ENCODE measurements at regions not wholly inside any gene's neighbourhood (a gene's known extent, or its start where the extent isn't known, plus 50 kb on each side); places are given as distances from the start of the nearest gene placed in this dataset.
"Not testable (repeated sequence)": the region's sequence is repeated elsewhere in the genome, so short reads cannot be mapped to it uniquely, and the experiment has no call there.

DNA sequence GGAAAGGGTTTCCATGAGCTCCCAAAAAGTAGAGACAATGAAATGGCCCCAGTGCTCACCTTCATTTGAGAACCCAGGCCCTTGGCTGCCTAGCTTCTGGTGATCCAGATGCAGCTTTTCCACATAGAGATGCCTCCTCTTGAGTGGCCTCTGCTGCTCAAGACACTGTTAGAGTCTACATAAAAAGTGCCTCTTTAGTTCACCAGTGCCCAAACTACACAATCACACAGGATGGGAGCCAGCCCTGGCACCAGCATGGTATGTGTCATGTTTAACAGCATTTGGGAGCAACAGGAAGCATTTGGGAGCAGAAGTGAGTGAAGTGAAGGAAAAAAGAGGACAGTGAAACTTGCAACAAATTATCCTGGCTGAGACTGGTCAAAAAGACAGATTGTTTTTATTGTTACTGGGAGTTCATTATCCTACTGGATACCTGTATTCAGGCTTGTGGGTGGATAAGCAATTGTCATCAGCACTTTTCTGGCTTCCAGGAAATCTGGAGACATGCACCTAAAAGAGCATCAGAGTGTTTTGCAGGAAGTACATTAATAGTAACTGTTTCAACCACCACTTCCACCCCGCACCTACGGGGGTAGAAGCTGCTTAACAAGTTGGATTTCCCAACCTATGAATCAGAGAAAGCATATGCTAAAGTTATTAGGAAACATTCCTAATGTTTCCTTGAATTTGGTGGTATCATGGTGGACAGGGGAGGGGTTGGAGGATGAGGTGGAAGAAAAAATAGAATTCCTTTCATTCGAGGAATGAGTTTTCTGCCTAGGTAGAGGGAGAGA is 416.2 kb downstream of the IGSF11 start:
- DNase-seq: no peak

DNA sequence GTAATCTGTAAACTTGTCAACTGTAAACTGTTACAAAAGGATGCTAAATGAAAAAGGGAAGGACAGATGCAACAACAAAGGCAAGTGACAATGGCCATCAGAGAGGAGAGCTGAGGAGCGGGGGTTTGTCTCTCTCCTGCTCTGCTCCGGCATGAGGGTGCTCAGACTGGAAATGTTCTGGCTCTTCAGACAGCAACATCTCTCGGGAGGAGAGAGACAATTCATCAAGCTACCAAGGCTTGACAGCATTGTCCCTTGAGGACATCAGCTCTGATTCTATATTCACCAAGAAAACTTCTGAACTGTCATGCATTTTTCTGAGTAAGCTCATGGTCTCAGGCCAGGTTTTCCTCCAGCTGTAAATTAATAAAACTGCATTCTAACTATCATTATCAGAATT is 408.2 kb downstream of the IGSF11 start:
- DNase-seq: no peak

DNA sequence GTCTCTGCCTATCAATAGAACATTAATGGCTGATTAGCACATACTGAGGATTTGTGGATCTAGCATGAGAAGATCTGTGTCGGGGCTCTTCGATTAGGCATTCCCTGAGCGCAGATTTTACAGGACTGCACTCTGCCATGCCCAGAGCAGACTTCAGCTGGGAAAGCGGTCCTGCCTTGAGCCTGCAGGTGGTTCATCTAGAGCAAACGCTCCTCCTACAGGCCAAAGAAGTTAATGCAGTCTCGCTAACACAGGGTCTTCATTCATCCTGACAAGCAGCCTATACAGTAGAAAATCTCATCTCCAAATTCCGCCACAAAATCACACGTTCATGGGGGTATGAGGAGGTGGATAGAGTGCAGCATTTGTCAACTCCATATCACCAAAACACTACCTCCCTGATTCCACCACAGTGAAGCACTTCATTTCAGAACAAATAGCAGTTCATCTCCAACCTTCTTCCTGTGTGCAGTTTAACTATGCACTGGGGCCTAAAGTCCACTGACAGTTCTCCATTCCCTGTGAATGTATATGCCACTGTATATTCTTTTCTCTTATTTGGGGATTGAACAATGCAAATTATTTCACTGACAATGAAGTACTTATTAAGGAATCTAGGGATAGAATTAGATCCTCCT is 405.8 kb downstream of the IGSF11 start:
- peak; percentile 54 for DNase-seq

DNA sequence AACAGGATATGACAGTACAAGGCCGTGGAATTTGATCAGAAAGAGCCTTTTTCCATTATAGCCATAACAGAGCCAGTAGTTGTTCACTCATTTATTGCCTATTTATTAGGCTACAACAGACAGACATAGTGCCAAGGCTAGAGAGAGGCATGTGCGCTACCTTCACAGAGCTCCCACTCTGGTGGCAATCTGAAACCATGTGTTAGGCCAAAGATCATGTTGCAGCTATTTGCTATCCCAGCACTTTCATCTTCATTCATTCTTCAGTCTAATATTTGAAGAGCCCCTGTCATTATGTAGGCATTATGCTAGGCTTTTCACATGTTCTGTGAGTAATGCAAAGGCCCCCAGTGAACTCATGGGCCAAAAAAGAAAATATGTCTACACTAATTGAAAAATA is 404.8 kb downstream of the IGSF11 start:
- no peak for DNase-seq

DNA sequence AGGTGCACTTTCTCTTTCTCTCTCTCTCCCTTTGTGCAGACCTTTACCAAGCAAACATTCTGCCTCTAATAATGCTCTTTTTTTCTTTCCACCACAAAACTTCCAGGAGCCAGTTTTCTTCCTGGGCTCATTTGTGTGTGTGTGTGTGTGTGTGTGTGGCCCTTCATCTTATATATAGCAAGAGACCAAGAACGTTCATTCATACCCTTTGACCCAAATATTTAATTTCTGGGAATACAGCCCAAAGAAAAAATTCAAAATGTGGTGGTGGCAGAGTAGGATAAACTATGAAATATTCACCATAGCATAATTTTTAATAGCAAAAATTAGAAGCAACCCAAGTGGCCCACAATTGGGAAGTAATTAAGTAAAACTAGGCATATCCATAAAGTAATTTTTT is 398.9 kb downstream of the IGSF11 start:
- no peak for DNase-seq

DNA sequence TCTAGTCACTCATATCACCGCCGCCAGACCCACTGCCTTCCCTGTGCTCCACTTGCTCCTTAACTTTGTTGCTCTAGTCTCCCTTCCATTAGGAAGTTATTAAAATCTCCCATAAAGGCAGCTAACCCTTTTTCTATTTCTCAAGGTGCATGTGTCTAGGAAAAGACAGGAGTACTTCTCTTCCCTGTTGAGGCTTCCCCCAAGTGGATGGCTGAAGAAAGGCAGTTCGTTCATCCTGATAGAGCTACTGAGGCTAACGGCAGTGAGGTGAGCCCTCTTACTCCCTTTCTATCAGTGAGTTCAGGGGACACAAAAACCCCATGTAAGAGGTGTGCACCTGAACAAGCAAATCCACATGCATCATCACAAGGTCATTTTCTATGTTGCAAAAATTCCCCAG is 397.8 kb downstream of the IGSF11 start:
- no peak for DNase-seq

DNA sequence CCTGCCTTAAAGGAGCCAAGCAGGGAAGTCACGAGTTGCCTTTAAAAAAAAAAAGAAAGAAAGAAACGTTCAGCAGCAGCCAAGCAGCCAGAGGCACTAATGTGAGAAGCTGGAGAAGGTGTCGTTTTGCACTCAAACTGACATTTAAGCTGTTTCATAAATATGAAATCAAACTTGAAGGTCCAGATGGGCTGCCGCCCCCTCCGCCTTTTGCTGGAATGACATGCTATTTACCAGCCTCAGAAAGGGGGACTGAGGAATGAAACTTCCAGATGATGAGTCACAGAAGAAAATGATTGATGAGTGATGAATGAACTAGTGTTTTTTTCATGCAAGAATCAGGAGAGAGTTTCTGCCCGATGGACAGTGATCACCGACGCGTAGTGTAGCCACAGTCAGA is 396.8 kb downstream of the IGSF11 start:
- DNase-seq: no peak

DNA sequence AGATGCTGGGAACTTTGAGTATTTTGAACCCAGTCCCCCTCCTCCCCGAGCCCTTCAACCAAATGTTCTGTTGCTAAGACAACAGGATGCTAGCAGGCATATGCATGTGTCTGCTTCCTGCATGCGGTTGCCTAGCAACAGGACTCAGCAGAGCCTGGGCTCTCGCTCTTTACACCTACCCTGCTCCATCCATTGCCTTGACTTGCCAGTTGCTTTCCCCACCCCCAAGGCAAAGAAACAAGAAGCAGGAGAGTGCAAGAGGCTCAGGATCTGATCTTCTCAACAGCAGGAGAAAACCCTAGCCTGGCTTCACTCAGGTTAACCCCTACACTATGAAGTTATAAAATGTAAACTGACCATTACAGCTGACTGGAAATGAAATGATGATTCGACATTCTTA is 393.0 kb downstream of the IGSF11 start:
- no peak for DNase-seq

DNA sequence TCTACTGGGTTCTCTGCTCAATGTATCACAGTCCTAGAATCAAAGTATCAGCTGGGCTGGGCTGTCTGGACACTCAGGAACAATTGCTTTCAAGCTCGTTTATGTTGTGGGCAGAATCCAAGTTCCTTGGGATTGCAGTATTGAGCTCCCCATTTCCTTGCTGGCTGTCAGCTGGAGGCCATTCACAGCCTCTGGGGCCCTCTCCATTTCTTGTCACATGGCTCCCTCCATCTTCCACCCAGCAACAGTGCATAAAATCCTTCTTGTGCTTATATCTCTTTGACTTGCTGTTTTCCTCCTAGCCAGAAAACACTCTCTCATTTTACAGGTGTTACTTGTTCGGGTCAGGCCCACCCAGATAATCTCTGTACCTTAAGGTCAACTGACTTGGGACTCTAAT is 363.5 kb downstream of the IGSF11 start:
- no peak for DNase-seq

DNA sequence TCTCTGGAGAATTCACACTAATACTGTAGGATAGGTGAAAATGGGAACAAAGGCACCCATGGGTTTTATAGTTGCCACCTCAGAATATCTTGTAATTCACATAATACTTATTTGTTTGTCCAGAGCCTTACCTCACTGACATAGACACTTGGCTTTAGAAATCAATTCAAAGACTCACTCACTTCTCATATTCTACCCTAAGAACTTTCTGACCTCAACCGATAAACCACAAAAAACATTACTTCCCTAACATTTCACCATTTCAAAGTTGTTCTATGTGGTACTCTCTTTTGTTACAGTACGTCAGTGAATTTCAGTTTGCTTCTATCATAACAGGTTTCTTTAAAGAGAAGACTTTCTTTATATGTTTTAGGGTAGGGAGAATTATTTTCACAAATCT is 359.3 kb downstream of the IGSF11 start:
- no peak for DNase-seq

DNA sequence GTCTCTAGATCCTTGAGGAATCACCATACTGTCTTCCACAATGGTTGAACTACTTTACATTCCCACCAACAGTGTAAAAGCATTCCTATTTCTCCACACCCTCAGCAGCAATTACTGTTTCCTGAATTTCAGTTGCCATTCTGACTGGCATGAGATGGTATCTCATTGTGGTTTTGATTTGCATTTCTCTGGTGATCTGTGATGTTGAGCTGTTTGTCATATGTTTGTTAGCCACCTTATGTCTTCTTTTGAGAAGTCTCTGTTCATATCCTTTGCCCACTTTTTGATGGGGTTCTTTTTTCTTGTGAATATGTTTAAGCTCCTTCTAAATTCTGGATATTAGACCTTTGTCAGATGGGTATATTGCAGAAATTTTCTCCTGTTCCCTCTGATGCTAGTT is 356.0 kb downstream of the IGSF11 start:
- DNase-seq: not testable (repeated sequence)

DNA sequence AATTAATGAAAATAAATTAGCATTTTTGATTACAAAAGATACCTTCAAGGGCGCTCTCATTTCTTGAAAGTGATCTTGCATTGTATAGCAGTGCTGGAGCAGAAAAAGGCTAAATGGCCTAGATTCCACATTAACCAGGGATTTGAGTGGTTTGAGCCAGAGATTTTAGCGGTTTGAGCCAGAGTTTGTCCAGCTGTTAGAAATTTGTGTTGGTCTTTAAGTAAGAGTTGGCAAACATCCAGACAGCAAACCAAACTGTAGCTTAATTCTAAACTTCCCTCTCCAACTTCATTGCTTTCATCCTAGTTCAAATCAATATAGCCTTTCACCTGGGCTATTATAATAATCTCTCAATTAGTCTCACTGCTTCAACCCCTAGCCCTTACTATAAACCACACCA is 351.7 kb downstream of the IGSF11 start:
- DNase-seq: no peak

DNA sequence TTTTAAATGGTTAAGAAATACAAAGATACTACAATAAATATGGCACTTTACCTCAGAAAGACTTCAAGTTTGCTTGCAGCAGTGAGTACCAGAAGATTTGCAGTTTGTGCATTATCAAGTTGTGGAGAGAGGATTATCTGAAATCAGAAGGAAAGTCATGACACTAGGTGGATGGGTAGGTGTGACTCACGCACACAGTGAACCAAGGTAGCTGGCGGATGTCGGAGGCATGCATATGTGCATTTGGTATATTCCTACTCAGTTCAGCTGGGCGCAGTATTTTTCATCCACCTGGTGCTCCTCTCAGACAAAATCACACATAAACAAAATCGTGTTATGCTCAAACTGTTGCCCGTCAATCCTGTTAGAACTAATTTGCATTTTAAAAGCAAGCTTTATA is 351.0 kb downstream of the IGSF11 start:
- no peak for DNase-seq

DNA sequence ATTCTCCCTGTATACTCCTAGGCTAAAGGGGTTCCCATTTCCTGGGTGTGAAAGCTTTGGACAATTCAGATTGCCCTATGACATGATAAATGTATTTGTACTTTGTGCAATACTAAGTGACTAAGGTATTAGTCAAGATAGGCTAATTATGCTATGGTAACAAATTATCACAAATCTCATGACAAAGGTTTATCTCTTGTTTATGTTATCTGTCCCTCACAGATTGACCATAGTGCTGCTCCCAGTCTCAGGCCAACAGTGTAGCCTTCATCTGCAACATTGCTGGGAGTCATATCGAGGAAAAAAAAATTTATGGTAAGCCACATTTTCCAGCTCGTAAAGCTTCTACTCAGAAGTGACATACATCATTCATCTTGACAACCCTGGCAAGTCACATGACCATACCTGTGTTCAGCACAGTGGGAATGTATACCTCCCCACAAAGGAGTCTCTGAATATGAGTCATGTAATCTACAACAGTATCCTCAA is 346.2 kb downstream of the IGSF11 start:
- DNase-seq: no peak

DNA sequence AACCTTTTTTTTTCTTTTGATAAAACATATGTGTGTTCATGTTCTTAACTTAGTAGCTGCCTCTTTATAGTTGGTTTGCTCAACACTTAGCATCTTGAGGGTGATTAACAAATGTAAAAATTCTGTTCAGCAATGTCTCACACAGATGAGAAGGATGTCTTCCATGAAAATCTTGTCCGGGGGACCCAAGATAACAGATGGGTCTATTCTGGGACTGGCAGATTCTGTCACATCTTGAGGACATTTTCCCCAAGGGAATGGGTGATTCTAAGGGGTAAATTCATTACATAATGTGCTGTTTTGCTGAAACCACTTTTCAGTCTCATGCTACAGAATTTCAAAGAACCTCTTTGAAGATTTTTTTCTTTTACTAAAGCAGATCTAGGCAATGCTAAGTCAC is 342.2 kb downstream of the IGSF11 start:
- DNase-seq: no peak

DNA sequence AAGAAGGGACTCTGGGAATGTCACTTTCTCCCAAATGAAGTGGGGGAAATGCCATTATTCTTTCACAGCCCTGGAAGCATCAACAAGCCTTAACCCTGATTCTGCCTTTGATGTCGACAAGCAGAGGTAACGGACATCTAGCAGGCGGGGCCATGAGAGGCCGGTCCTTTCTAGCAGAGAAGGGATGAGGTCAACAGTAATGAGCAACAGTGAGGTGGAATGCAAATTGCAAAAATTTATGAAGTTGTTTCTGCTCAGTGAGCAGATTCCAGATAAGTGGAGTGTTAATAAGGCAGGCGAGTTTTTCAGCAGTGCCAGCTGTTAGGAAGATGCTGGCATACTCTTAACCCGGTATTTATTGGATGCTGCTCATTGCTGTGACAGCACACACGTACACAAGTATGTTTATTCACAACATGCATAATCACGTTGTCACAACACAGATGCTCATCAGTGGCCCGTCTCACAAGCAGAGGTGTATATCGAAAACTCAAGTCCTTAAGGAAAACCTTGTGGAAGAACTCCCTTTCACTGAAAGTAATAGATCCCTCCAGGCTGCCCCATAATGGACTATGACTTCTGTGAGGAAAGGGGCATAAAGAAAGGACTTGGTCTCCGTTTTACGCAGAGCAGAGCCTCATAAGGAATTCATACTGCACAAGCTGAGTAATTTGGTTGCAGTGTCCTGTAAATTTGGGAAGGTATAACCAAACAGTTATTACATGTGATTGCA is 329.0 kb downstream of the IGSF11 start:
- no peak for DNase-seq

DNA sequence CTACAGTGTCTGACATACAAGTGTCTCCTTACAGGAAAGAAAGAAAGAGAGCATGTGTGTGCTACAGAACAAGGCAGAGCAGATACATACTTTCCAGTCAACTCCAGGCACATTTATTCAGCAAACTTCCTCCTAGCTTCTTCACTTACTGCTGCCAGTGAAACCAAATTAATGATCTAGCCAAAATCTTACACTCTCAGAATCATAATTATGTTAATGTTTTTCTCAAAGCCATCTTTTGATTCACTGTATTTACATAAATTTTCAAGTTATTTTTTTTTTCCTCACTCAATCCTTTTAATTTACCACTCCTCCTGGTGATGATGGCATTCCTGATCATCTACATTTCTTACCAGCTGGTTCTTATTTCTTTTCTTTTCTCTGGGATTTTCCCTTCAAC is 326.7 kb downstream of the IGSF11 start:
- DNase-seq: no peak

DNA sequence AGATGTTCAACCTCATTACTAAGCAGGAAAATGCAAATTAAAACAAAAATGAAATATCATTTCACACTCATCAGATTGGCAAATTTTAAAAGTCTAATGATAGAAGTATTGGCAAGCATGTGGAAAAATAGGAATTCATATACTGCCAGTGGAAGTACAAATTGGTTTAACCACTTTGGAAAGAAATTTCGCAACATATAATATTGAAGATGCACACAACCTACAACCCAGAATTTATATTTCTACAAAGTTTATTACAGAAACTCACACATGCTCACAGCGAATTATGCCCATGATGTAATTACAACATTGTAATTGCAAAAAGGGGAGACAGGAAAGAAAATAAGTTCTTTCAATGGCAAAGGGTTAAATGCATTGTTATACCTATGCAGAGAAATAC is 324.1 kb downstream of the IGSF11 start:
- no peak for DNase-seq

DNA sequence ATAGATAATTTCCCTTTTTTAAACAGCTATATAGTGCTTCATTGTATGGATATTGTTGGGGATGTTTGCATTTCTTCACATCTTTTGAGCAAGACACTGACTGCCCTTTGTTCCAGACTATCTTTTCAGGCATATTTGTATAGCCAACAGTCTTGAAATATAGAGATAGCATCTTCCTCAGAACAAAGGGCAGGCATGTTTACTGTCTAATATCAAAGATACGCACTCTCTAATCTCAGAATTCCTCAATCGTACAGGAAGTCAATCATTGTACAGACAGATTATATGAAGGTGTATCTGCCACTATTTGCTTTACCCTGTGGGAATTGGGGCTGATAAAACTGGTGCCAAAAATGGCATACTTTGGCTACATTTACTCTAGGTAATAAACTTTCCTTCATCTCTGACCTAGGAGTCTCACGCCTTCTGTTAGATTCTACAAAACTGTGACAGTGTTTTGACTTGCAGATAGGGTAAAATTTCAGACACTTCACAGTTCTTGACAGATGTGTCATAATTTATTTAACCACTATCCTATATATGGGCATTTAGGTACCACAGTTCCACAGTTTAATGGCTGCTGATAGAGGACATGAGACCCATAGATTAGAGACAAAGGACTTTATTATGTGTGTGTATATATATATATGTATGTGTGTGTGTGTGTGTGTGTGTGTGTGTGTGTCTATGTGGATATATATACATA is 321.0 kb downstream of the IGSF11 start:
- no peak for DNase-seq

DNA sequence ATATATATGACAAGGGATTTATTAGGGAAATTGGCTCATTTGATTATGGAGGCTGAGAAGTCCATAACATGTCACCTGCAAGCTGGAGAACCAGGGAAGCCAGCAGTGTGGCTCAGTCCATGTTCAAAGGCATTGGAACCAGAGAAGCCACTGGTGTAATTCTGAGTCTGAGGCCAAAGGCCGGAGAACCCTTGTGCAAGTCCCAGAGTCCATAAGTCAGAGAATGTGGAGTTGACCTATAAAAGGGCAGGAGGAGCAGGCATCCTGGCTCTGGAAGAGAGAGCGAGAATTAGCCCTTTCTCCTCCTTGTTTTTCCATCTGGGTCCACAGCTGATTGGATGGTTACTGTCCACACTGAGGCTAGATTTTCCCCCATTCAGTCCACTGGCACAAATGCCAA is 319.8 kb downstream of the IGSF11 start:
- no peak for DNase-seq

DNA sequence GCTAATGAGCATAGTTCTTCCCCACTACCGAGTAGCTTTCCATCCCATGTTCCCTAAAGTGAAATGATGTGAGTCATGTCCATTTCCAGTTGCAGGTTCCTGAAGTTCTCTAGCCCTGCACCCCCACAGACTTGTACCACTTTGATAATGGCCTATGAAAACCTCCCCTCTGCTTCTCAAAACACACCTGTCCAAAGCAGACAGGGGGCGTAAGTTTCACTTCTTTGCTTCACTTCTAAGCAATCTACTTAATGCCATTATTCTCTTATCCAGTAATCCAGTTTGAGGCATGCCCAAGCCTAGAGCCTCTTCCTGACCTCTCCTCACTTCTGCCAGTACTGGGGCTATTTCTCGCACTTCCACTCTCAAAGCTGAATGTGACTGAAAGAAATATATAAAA is 305.1 kb downstream of the IGSF11 start:
- no peak for DNase-seq

DNA sequence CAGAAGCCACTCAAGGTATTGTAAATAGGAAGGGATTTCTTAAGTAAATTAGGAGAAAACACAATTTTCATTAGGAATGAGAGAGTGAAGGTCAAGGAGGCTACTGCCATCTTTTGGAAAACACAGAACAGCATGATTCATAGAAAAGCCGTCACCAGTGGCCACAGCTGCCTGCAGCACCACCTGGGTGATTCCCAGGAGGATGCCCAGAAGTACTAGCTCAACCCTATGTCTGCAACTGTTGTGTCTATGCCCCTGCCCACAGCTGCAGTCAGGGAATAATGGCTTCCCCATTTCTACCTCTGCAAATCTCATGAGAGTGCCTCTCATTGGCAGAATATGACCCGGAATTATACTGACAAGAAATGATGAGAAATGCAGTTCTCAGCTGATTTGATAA is 300.0 kb downstream of the IGSF11 start:
- DNase-seq: no peak

DNA sequence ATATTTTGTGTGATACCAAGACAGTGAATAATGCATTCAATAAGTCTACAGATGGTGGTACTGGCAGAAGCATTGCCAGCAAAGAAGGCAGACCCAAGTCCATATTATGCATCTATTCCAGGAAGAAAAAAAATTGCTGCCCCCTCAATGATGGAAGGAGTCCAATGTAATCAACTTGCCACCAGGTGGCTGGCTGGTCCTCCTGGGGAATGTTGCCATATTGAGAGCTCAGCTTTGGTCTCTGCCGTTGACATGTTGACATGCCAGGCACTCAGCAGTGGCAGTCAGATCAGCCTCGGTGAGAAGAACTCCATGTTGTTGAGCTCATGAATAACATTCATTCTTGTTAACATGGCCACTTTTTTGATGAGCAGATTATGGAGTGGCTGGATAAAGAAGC is 298.5 kb downstream of the IGSF11 start:
- DNase-seq: no peak
